ENCODE measurements at regions not wholly inside any gene's neighbourhood (a gene's known extent, or its start where the extent isn't known, plus 50 kb on each side); places are given as distances from the start of the nearest gene placed in this dataset.

GRCh38 chr9:90433398-90433941, 209.2 kb downstream of the DIRAS2 start:
- no peak for TF ChIP-seq CTCF (IDR thresholded peaks at IDR 0.05)
- no peak for TF ChIP-seq POLR2AphosphoS5 (IDR thresholded peaks at IDR 0.05)

All from breast epithelium (tissue), 3 donors.